ENCODE measurements at regions not wholly inside any gene's neighbourhood (a gene's known extent, or its start where the extent isn't known, plus 50 kb on each side); places are given as distances from the start of the nearest gene placed in this dataset.

- DNase-seq (ENCODE audit: low read depth) = no peak
These were observed 55.2 kb downstream of the IRX2 start for GRCh38 chr5:2696156-2696807.

- DNase-seq (ENCODE audit: low read depth) = no peak
These were observed 56.1 kb downstream of the IRX2 start for GRCh38 chr5:2695200-2695891.

- DNase-seq (ENCODE audit: low read depth) = no peak
These were observed 59.9 kb downstream of the IRX2 start for GRCh38 chr5:2691530-2691929.

GRCh38 chr5:2690293-2690692 is 61.2 kb downstream of the IRX2 start:
- no peak for DNase-seq (ENCODE audit: low read depth)

- DNase-seq (ENCODE audit: low read depth) = no peak
These were observed 62.9 kb downstream of the IRX2 start for GRCh38 chr5:2688586-2688985.

- DNase-seq (ENCODE audit: low read depth) = no peak
These were observed 63.7 kb downstream of the IRX2 start for GRCh38 chr5:2687746-2688145.

DNA sequence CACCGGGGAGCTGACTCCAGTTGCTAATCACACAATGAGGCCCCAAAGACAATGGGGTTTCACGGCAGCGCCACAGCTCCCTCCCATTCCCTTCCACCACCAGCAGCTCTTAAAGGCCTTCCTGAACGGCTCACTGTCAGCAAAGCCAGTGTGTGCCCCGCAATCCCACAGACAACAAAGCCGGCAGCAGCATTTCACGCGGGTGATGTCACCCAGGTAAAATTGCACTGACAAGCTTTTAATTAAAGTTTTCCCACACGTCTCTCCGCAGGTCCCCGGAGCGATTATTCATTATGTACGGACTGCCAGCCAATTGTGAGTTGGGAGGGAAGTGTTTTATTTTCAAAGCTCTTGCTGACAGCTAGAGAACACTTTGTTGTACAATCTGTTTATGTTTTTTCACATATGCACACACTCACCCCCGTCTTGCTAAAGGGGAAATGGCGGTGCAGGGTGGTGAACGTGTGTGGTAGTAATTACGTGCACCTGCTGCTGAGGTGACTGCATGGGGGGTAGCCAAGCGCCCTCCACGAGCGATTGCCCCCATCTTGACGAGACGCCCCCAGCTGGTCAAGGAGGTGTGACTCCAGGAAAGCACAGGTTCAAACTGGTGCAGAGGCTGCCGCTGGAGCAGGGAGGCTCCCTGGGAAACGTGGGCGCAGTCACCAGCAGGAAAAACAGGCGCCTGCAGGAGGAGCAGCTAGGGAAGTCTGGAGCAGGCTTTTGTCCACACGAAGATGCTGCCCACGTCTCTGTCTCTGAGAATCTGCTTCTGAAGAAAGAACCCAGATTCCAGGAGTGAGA is 65.0 kb downstream of the IRX2 start:
- no peak for DNase-seq (ENCODE audit: low read depth)

GRCh38 chr5:2685651-2686272 is 65.7 kb downstream of the IRX2 start:
- DNase-seq (ENCODE audit: low read depth) = no peak

GRCh38 chr5:2684606-2685005 is 66.9 kb downstream of the IRX2 start:
- no peak for DNase-seq (ENCODE audit: low read depth)

- no peak for DNase-seq (ENCODE audit: low read depth)
These were observed 67.8 kb downstream of the IRX2 start for GRCh38 chr5:2683720-2684119.

DNA sequence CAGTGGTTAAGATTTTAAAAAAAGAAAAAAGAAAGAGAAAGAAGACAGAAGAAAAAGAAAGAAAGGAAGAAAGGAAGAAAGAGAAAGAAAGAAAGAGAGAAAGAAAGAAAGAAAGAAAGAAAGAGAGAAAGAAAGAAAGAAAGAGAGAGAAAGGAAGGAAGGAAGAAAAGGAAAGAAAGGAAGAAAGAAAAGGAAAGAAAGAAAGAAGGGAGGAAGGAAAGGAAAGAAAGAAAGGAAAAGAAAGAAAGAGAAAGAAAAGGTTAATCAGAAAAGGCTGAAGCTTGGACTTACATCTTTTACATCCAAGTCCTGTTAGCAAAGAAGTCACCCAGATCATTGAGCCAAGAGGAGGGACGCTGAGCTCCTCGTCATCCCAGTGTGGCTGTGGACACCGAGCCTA is 70.0 kb downstream of the IRX2 start:
- DNase-seq (ENCODE audit: low read depth) = no peak

DNA sequence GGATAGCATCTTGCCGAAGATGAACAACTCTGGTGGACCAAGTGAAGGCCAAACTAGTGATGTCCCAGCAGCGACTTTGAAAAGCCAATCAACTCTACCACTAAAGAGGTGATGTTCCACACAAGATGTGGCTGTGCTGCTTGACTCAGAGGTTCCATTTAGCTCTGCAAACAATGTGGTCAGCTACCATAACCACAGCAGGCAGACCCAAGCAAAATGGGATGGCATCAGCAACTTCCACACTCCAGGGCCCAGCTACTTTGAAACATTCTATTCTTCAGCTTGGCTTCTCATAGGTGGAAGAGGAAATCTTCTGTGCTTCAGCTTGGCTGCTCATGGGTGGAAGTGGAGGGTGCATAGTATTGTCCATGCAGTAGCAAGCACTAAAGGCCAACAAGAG is 70.5 kb downstream of the IRX2 start:
- no peak for DNase-seq (ENCODE audit: low read depth)

DNA sequence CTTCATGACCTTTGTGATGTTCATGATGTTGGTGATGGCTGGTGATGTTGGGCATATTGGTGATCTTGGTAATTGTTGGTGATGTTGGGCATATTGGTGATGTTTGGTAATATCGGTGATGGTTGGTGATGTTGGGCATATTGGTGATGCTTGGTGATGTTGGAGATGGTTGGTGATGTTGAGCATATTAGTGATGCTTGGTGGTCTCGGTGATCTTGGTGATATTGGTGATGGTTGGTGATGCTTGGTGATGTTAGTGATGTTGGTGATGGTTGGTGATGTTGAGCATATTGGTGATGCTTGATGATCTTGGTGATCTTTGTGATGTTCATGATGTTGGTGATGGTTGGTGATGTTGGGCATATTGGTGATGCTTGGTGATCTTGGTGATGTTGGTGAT is 73.8 kb downstream of the IRX2 start:
- DNase-seq (ENCODE audit: low read depth) = no peak

DNA sequence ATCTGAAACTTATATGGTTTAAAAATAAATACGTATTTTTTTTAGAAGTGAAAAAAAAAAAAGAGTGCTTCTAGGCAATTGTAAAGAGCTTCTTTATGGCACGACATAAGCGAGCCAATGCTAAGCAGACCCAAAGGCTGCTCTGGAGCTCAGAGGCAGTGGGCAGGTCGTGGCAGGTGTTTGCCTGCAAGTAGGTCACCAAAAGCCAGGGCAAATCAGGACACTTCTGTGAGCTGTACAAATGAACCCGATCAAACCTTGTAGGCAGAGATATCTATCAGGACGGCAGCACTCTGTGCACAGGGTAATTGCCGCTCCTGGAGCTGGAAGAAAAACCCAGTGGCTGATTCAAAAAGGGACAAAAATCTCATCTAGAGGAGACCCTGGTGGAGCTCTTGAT is 75.9 kb downstream of the IRX2 start:
- DNase-seq (ENCODE audit: low read depth) = no peak

DNA sequence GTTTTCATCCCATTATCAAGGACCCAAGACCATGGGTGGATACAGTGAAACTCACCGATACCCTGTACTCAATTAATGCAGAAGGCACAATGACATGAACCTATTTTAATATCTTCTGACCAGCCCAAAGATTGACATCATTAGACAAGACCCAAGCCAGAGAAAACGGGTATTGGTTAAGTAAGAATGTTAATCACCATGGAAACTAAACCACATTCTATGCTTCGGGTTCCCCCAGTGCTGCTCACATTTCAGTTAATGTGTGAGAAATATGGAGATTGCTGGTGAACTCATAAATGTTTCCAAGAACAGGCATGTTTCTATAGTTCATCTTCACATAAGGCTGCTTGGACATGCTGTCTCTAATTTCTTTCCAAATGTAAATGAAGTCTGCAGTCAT is 77.0 kb downstream of the IRX2 start:
- no peak for DNase-seq (ENCODE audit: low read depth)

GRCh38 chr5:2670940-2671339 is 80.5 kb downstream of the IRX2 start:
- DNase-seq (ENCODE audit: low read depth) = no peak

GRCh38 chr5:2669913-2670312 is 81.6 kb downstream of the IRX2 start:
- DNase-seq (ENCODE audit: low read depth) = no peak

GRCh38 chr5:2669259-2669658 is 82.2 kb downstream of the IRX2 start:
- DNase-seq (ENCODE audit: low read depth) = no peak

DNA sequence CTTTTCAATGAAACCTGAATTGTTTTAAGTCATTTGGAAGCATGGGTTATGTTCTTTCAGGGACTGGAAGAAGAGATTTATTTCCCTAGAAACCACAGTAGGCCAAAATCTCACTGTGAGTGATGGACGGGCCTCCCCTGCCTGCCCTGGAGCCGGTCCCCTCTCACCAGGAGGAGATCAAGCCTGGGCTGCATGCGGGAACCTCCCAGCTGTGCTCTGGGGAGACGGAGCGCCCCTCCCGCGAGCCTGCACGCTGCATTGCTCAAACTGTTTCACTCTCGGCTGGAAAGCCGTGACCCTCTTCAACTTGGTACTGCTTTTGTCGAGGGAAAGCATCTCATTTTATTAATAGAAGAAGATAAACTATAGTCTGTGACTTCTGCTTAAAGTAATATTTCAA is 85.4 kb downstream of the IRX2 start:
- no peak for DNase-seq (ENCODE audit: low read depth)

GRCh38 chr5:2663489-2663888 is 88.0 kb downstream of the IRX2 start:
- no peak for DNase-seq (ENCODE audit: low read depth)

- no peak for DNase-seq (ENCODE audit: low read depth)
These were observed 91.2 kb downstream of the IRX2 start for GRCh38 chr5:2660315-2660714.

DNA sequence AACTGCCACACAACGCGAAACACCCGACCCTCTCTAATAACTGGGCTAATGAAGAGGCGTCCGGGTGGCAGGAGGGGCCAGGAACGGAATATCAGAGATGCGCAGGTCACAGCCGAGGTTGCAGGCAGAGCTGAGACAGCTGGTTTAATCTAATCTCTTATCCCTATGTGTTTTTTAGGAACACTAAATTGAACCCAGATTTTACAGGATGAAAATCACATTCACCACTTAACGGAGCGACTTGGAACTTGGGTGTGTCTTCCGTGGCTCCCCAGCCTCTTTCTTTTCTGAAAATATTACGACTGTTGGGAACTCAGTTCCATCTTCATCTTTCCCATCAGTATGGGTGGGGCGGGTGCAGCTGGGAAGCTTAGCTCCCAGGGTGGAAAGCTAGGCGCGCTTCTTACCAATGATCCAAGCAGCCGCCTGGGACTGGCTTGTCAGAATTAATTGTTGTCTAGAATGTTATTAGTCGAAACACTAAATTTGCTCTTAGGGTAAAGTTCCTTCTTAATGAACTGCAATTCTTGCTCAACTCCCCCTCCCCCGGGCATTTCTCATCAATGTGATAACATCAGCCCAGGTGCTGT is 92.5 kb downstream of the IRX2 start:
- DNase-seq (ENCODE audit: low read depth) = no peak

Data from stimulated activated CD8-positive, alpha-beta memory T cell treated with anti-CD3 and anti-CD28 coated beads, Interleukin-12 subunit alpha, Interleukin-12 subunit beta, amount 100 ng/mL, for 4 hours (primary cell).